HEK293 (cell line): ENCODE measurements at regions not wholly inside any gene's neighbourhood (a gene's known extent, or its start where the extent isn't known, plus 50 kb on each side); places are given as distances from the start of the nearest gene placed in this dataset.

Experiments
- PBX3 ChIP-seq: sonication (generic); formaldehyde crosslinking; IDR thresholded peaks from 2 replicates; pipeline ENCODE4 v1.8.1; 2022; ENCODE audit warnings: mild to moderate bottlenecking, moderate library complexity, missing genetic modification reagents
- ZNF169 ChIP-seq: fragments of 450-650 bp; formaldehyde crosslinking; IDR thresholded peaks from 2 replicates; pipeline ENCODE4 v1.5.1; 2016; ENCODE audit warnings: missing biosample characterization, missing genetic modification characterization
- ZNF24 ChIP-seq: fragments of 450-650 bp; formaldehyde crosslinking; IDR thresholded peaks from 2 replicates; pipeline ENCODE4 v1.5.1; 2016; ENCODE audit warnings: missing biosample characterization, missing genetic modification characterization
- TF ChIP-seq, protein P1 (sequence below): fragments of 450-650 bp; formaldehyde crosslinking; IDR thresholded peaks from 2 replicates; pipeline ENCODE4 v1.5.1; 2017; ENCODE audit warnings: missing biosample characterization, missing genetic modification characterization

GRCh38 chr5:125203912-125204311 lies 457.5 kb upstream of the ZNF608 start:
- TF ChIP-seq PBX3 (CRISPR knock-in tag) = no peak
- no peak for TF ChIP-seq ZNF169
- TF ChIP-seq, protein P1, sequence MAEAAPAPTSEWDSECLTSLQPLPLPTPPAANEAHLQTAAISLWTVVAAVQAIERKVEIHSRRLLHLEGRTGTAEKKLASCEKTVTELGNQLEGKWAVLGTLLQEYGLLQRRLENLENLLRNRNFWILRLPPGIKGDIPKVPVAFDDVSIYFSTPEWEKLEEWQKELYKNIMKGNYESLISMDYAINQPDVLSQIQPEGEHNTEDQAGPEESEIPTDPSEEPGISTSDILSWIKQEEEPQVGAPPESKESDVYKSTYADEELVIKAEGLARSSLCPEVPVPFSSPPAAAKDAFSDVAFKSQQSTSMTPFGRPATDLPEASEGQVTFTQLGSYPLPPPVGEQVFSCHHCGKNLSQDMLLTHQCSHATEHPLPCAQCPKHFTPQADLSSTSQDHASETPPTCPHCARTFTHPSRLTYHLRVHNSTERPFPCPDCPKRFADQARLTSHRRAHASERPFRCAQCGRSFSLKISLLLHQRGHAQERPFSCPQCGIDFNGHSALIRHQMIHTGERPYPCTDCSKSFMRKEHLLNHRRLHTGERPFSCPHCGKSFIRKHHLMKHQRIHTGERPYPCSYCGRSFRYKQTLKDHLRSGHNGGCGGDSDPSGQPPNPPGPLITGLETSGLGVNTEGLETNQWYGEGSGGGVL (tag by site-specific recombination) = no peak
- TF ChIP-seq ZNF24 (tag by site-specific recombination) = no peak
